ENCODE measurements at regions not wholly inside any gene's neighbourhood (a gene's known extent, or its start where the extent isn't known, plus 50 kb on each side); places are given as distances from the start of the nearest gene placed in this dataset.

- no peak for DNase-seq
These were observed 119.1 kb upstream of the UBE3A start for GRCh38 chr15:25557926-25558325.

GRCh38 chr15:25556136-25556535 lies 117.3 kb upstream of the UBE3A start:
- no peak for DNase-seq

GRCh38 chr15:25554640-25555039 lies 115.8 kb upstream of the UBE3A start:
- DNase-seq = no peak

GRCh38 chr15:25548600-25548999 lies 109.8 kb upstream of the UBE3A start:
- no peak for DNase-seq

GRCh38 chr15:25545889-25546288 lies 107.1 kb upstream of the UBE3A start:
- DNase-seq = no peak

GRCh38 chr15:25545017-25545416 lies 106.2 kb upstream of the UBE3A start:
- DNase-seq = peak; percentile 11

- peak; percentile 11 for DNase-seq
These were observed 105.3 kb upstream of the UBE3A start for GRCh38 chr15:25544076-25544475.

GRCh38 chr15:25543196-25543595 lies 104.4 kb upstream of the UBE3A start:
- no peak for DNase-seq

GRCh38 chr15:25541228-25541627 lies 102.4 kb upstream of the UBE3A start:
- DNase-seq = no peak

GRCh38 chr15:25536801-25537611 lies 98.2 kb upstream of the UBE3A start:
- DNase-seq = no peak

- no peak for DNase-seq
These were observed 97.0 kb upstream of the UBE3A start for GRCh38 chr15:25535866-25536265.

- no peak for DNase-seq
These were observed 95.5 kb upstream of the UBE3A start for GRCh38 chr15:25534293-25534692.

GRCh38 chr15:25532269-25533140 lies 93.7 kb upstream of the UBE3A start:
- no peak for DNase-seq

- no peak for DNase-seq
These were observed 91.0 kb upstream of the UBE3A start for GRCh38 chr15:25529774-25530173.

- DNase-seq = no peak
These were observed 88.3 kb upstream of the UBE3A start for GRCh38 chr15:25527118-25527517.

- DNase-seq = no peak
These were observed 86.9 kb upstream of the UBE3A start for GRCh38 chr15:25525741-25526140.

- no peak for DNase-seq
These were observed 76.8 kb upstream of the UBE3A start for GRCh38 chr15:25515633-25516032.

GRCh38 chr15:25514522-25514921 lies 75.7 kb upstream of the UBE3A start:
- no peak for DNase-seq

GRCh38 chr15:25512957-25513356 lies 74.1 kb upstream of the UBE3A start:
- DNase-seq = no peak

- no peak for DNase-seq
These were observed 71.3 kb upstream of the UBE3A start for GRCh38 chr15:25510146-25510545.

GRCh38 chr15:25509703-25510102 lies 70.9 kb upstream of the UBE3A start:
- DNase-seq = no peak

- DNase-seq = peak; percentile 71
These were observed 69.7 kb upstream of the UBE3A start for GRCh38 chr15:25508369-25509002.

- DNase-seq = no peak
These were observed 65.5 kb upstream of the UBE3A start for GRCh38 chr15:25504307-25504706.

Data from NCI-H82 (cell line).